GM23338 (cell line): ENCODE measurements at regions not wholly inside any gene's neighbourhood (a gene's known extent, or its start where the extent isn't known, plus 50 kb on each side); places are given as distances from the start of the nearest gene placed in this dataset.

Source experiments
- ATAC-seq: fragments of 200-7000 bp; cut with Tn5 transposase; 3 replicates; pipeline ENCODE4 v1.9.1; 2020
- DNase-seq: peaks from one replicate; pipeline ENCODE4 v3.0.0-alpha.2; 2015; ENCODE audit warnings: low spot score
- H2AFZ ChIP-seq: fragments of 200-600 bp; sonication (generic); 2 replicates; pipeline ENCODE4 v1.8.0; 2016; ENCODE audit warnings: antibody characterized with exemption, mild to moderate bottlenecking, moderate library complexity
- H3F3A ChIP-seq: fragments of 200-600 bp; sonication (generic); replicated peaks from 2 replicates; pipeline ENCODE4 v1.8.0; 2017; ENCODE audit warnings: antibody characterized with exemption, mixed run types, low read depth
- H3K27ac ChIP-seq: fragments of 200-600 bp; sonication (generic); 2 replicates; pipeline ENCODE4 v1.6.1; 2016; ENCODE audit warnings: low read depth
- H3K27me3 ChIP-seq: fragments of 200-600 bp; sonication (generic); 2 replicates; pipeline ENCODE4 v1.8.0; 2016; ENCODE audit warnings: mild to moderate bottlenecking, mixed run types, moderate library complexity; ENCODE audit not compliant: insufficient read depth
- H3K36me3 ChIP-seq: fragments of 200-600 bp; sonication (generic); 2 replicates; pipeline ENCODE4 v1.8.0; 2016; ENCODE audit warnings: mild to moderate bottlenecking; ENCODE audit not compliant: insufficient read depth
- H3K4me1 ChIP-seq: fragments of 200-600 bp; sonication (generic); 2 replicates; pipeline ENCODE4 v1.8.0; 2016; ENCODE audit warnings: mild to moderate bottlenecking, moderate library complexity; ENCODE audit not compliant: insufficient read depth
- H3K4me2 ChIP-seq: fragments of 200-600 bp; sonication (generic); 2 replicates; pipeline ENCODE4 v1.7.1; 2017; ENCODE audit warnings: mixed run types
- H3K4me3 ChIP-seq: fragments of 200-600 bp; sonication (generic); 2 replicates; pipeline ENCODE4 v1.6.1; 2016; ENCODE audit warnings: mixed run types
- H3K79me2 ChIP-seq: fragments of 200-600 bp; sonication (generic); replicated peaks from 2 replicates; pipeline ENCODE4 v1.8.0; 2017; ENCODE audit warnings: mild to moderate bottlenecking; ENCODE audit not compliant: insufficient read depth
- H3K9me2 ChIP-seq: fragments of 200-600 bp; sonication (generic); 2 replicates; pipeline ENCODE4 v1.8.0; 2017; ENCODE audit not compliant: insufficient read depth
- H4K20me1 ChIP-seq: fragments of 200-600 bp; sonication (generic); replicated peaks from 2 replicates; pipeline ENCODE4 v1.8.0; 2017; ENCODE audit warnings: mild to moderate bottlenecking; ENCODE audit not compliant: insufficient read depth
- H3K27ac Mint-ChIP-seq: 2 replicates; pipeline ENCODE4 v1.8.0; 2020; ENCODE audit warnings: inconsistent platforms, mild to moderate bottlenecking, moderate library complexity, mixed read lengths
- H3K27me3 Mint-ChIP-seq: 3 replicates; pipeline ENCODE4 v1.8.0; 2022; ENCODE audit warnings: low read depth, mild to moderate bottlenecking, moderate library complexity, mixed read lengths, inconsistent platforms; ENCODE audit not compliant: insufficient read depth, poor library complexity
- H3K36me3 Mint-ChIP-seq: 3 replicates; pipeline ENCODE4 v1.8.0; 2021; ENCODE audit warnings: low read depth, mild to moderate bottlenecking, inconsistent platforms, moderate library complexity, mixed read lengths
- H3K4me1 Mint-ChIP-seq: 3 replicates; pipeline ENCODE4 v1.8.0; 2020; ENCODE audit warnings: mild to moderate bottlenecking, inconsistent platforms, mixed read lengths
- H3K4me3 Mint-ChIP-seq: 3 replicates; pipeline ENCODE4 v1.8.0; 2021; ENCODE audit warnings: moderate library complexity, mild to moderate bottlenecking, inconsistent platforms, mixed read lengths
- H3K9me3 Mint-ChIP-seq: 3 replicates; pipeline ENCODE4 v1.8.0; 2020; ENCODE audit warnings: moderate library complexity, mild to moderate bottlenecking, inconsistent platforms, mixed read lengths
- CREB1 ChIP-seq: fragments of 250-450 bp; sonication (Bioruptor Pico); IDR thresholded peaks from 2 replicates; pipeline ENCODE4 v1.5.0; 2020; ENCODE audit warnings: low read depth, mild to moderate bottlenecking, moderate library complexity
- CTCF ChIP-seq, 2 experiments: fragments of 200-600 bp in 1 of 2; sonication (generic) in 1 of 2; conservative IDR thresholded peaks; 2 replicates each; pipeline versions ENCODE4 v1.5.1 to v1.6.1; 2016 to 2017; ENCODE audit warnings: antibody characterized with exemption in 2 of 2, low read depth in 2 of 2, mild to moderate bottlenecking in 2 of 2, moderate library complexity in 1 of 2
- ETS1 ChIP-seq: IDR thresholded peaks from 2 replicates; pipeline ENCODE4 v1.6.1; 2016; ENCODE audit warnings: antibody characterized with exemption
- EZH2 ChIP-seq: fragments of 200-600 bp; sonication (generic); IDR thresholded peaks from one replicate; pipeline ENCODE4 v1.8.0; 2017; ENCODE audit warnings: antibody characterized with exemption, mild to moderate bottlenecking, low read depth; ENCODE audit not compliant: unreplicated experiment
- EZH2phosphoT487 ChIP-seq: fragments of 200-600 bp; sonication (generic); IDR thresholded peaks from one replicate; pipeline ENCODE4 v1.8.1; 2018; ENCODE audit warnings: antibody characterized with exemption; ENCODE audit not compliant: unreplicated experiment
- JUNB ChIP-seq: IDR thresholded peaks from one replicate; pipeline ENCODE4 v1.6.1; 2016; ENCODE audit warnings: antibody characterized with exemption; ENCODE audit not compliant: unreplicated experiment
- POLR2AphosphoS5 ChIP-seq: IDR thresholded peaks from 2 replicates; pipeline ENCODE4 v1.6.1; 2016; ENCODE audit warnings: antibody characterized with exemption, low read depth
- REST ChIP-seq: IDR thresholded peaks from one replicate; pipeline ENCODE4 v1.6.1; 2018; ENCODE audit warnings: antibody characterized with exemption; ENCODE audit not compliant: unreplicated experiment
- STAT1 ChIP-seq: IDR thresholded peaks from one replicate; pipeline ENCODE4 v1.6.1; 2016; ENCODE audit warnings: antibody characterized with exemption; ENCODE audit not compliant: unreplicated experiment
- ZNF114 ChIP-seq: fragments of 250-450 bp; sonication (Bioruptor Pico); IDR thresholded peaks from 2 replicates; pipeline ENCODE4 v1.5.0; 2020; ENCODE audit warnings: mild to moderate bottlenecking, moderate library complexity
- ZNF331 ChIP-seq: fragments of 250-450 bp; sonication (Bioruptor Pico); IDR thresholded peaks from 2 replicates; pipeline ENCODE4 v1.5.0; 2020; ENCODE audit warnings: low read depth, mild to moderate bottlenecking, moderate library complexity
- ZNF462 ChIP-seq: fragments of 250-450 bp; sonication (Bioruptor Pico); IDR thresholded peaks from 2 replicates; pipeline ENCODE4 v1.5.0; 2020; ENCODE audit warnings: mild to moderate bottlenecking, moderate library complexity

- TF ChIP-seq ZNF462 (CRISPR knock-in tag) (no peak), POLR2AphosphoS5 (no peak), EZH2 (no peak), ZNF331 (CRISPR knock-in tag) (no peak), CREB1 (CRISPR knock-in tag) (no peak), EZH2phosphoT487 (no peak), ZNF114 (CRISPR knock-in tag) (no peak)
Measured at GRCh38 chr18:53745224-53745967, 479.1 kb downstream of the MBD2 start (continued).

GRCh38 chr18:53739700-53740099, 484.8 kb downstream of the MBD2 start:
- H3K79me2 ChIP-seq = no peaks in the 10 kb centered on the region
- peaks cover 11% of the 10 kb centered on the region; the same call in 1 of the 2 replicates for H3K9me2 ChIP-seq
- no peaks in the 10 kb centered on the region for H3K27me3 ChIP-seq
- no peak overlapping the region for H3K4me3 ChIP-seq
- no peaks in the 10 kb centered on the region for H3K36me3 ChIP-seq
- DNase-seq = no peak
- H4K20me1 ChIP-seq = no peaks in the 10 kb centered on the region
- Mint-ChIP-seq H3K27me3 (no peaks in the 10 kb centered on the region), H3K27ac (no peak overlapping the region), H3K4me1 (no peaks in the 10 kb centered on the region), H3K4me3 (no peak overlapping the region), H3K9me3 (no peaks in the 10 kb centered on the region), H3K36me3 (no peaks in the 10 kb centered on the region; the same call in 2 of the 3 replicates)
- ATAC-seq = no peak
- H3K4me2 ChIP-seq = no peak overlapping the region
- TF ChIP-seq CTCF (conservative IDR thresholded peaks at IDR 0.05; ENCODE audit: low read depth in 2 of 2) (no peak), STAT1 (no peak), REST (no peak), ZNF114 (CRISPR knock-in tag) (no peak), ETS1 (no peak), JUNB (no peak)
- H3K27ac ChIP-seq = no peak overlapping the region
- H2AFZ ChIP-seq = no peak overlapping the region
- H3F3A ChIP-seq = no peaks in the 10 kb centered on the region
- no peaks in the 10 kb centered on the region for H3K4me1 ChIP-seq
